HG03575 (cell line): ENCODE measurements at regions not wholly inside any gene's neighbourhood (a gene's known extent, or its start where the extent isn't known, plus 50 kb on each side); places are given as distances from the start of the nearest gene placed in this dataset.
"Not testable (repeated sequence)": the region's sequence is repeated elsewhere in the genome, so short reads cannot be mapped to it uniquely, and the experiment has no call there.

ENCODE experiments used
- ATAC-seq: cut with Tn5 transposase; IDR thresholded peaks from one replicate; pipeline ENCODE4 v1.9.1; 2021; ENCODE audit not compliant: unreplicated experiment, insufficient number of reproducible peaks, low FRiP score; ENCODE audit errors: extremely low read depth

DNA sequence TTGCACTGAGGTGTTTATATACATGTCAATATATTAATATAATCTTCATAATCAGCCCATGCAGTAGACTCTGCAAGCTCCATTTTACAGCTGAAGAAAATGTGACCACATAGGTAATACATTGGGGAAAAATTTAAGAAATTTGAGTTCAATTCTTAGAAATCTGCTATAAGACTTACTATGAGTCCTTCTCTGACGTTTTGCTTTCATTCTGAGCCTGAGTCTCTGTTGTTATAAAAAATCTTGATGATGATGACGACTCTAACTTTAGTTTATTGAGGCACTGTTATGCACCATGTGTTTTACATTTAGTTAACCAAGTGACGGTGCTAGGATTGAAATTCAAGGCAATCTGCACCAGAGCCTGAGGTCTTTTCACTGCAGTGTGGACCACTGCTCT is 370.3 kb upstream of the PPP1R2C start:
- ATAC-seq: no peak

DNA sequence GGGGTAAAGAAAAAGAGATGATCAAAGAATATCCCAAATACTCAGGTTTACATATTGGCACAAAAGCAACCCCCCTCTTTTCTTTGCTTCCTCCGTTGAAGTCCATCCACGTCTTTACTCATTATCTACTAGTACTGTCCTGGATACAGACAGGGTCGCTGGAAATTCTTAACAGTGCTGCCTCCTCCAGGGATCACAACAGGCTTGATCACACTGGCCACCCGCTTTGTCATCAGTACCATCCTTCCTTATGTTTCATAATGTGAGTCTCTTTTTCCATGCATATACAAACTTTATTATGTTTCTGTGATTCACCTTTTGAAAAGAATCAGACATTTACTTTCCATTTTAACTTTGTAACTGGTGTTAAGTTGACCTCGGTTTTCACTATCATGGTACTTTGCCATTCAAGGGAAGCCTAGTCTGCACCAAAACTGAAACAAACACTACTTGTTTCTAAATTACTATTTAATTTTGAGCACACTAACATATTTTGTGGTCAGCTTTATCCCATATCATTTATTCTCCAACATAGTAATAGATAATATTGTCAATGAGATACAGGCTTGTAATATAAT is 387.5 kb upstream of the PPP1R2C start:
- ATAC-seq: no peak

DNA sequence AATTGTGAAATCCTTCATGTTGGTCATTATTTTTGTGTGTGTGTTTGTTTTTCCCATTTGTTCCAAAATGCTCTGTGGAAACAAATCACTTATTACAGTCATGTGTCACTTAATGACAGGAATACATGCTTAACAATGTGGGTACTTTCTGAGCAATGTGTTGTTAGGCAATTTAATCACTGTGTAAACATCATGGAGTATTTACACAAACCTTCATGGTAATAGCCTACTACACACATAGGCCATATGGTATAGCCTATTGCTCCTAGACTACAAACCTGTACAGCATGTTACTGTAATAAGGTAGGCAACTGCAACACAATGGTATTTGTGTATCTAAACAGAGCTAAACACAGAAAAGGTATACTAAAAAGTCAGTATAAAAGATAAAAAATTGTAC is 388.9 kb upstream of the PPP1R2C start:
- ATAC-seq: no peak

DNA sequence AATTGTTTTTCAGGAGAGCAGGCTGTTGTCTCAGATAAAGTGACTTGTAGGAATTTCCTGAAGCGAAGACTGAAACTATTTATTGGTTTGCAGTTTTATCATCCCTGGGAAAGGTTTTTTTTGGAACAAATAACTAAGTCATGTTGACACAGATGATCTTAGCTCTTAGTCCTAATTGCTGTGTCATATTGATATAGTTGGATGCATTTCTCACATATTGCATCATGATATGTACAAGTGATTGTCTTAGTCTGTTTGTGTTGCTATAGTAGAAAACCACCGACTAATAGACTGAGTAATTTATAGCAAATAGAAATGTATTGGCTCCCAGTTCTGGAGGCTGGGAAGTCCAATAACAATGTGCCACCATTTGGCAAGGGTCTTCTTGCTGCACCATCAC is 397.5 kb upstream of the PPP1R2C start:
- ATAC-seq: no peak

GRCh38 chrX:43176686-43177085 is 398.7 kb upstream of the PPP1R2C start:
- ATAC-seq: no peak

DNA sequence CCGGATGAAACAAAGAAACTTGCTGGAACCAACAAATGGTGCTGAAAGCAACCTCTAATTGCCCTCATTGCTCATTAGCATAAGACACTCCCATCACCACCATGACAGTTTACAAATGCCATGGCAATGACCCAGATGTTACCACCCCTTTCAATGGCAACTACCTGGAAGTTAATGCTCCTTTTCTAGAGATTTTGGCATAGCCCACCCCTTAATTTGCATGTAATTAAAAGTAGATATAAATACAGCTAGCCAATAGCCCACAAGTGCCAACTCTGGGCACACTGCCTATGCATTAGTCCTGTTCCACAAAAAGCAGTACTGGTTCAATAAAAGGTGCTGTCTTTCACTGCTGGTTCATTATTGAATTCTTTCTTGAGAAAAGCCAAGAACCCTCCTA is 410.3 kb upstream of the PPP1R2C start:
- ATAC-seq: no peak

DNA sequence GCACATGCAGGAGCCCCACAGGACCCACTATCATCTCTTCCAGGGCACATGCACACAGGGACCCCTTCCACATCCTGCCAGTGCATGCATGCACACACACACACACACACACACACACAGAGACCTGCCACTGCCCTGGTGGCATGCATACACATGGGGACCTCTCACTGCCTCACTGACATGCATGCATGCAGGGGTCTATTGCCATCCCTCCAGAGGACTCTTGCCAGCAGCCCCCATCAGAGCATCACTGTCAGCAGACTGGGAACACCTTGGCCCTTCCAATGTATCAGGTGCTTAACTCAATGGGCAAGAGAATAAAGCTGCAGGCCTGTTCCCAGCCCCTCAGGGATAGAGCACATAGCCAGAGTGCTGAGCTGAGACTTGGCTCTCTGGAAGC is 433.6 kb upstream of the PPP1R2C start:
- no peak for ATAC-seq

GRCh38 chrX:43218198-43218597 is 437.9 kb upstream of the MAOA start:
- no peak for ATAC-seq

DNA sequence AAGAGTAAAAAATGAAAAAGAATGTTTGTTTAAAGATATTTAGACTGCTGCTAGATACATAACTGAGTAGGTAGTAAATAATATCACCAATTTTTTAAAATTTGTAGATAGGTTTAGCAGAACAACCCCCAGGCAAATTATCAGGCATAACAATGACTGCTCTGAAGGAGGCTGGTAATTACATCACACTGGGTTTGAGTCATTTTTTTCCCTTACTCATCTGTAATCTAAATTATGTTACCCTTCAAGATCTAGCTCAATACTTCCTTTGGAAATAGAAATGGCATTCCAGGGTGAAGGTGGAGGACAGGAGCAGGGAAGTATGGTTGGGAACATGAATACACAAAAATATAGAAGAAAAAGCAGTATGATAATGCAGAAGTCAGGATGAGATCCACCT is 431.6 kb upstream of the MAOA start:
- ATAC-seq: no peak

DNA sequence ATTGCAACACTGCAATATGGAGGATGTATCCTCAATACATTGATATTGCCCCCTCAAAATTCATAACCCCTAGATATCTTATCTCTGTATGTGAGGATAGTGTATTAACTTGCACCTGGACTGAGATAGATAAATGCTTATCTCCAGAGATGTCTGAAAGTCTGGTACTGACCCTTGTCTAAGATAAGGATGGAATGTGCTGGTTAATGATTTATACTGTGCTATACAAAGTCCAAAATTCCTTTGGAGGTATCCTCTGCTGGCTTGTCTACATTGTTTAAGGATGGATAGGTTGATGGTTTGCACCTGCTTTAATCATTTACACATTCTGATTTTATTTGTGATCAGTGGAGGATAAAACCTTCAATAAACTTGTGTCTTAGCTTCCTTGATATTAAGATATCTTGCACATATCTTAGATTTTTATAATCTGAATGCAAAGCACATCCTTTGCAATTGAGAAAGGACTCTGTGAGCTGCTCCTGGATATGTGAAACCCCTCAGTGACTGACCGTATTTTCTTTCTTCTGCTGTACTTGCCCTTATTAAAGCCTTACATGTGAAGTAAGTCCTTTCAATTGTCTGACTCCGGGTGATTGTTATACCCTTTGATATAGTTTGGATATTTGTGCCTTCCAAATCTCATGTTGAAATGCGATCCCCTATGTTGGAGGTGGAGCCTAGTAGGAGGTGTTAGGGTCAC is 430.3 kb upstream of the MAOA start:
- ATAC-seq: no peak

GRCh38 chrX:43238461-43238945 is 417.6 kb upstream of the MAOA start:
- ATAC-seq: no peak

DNA sequence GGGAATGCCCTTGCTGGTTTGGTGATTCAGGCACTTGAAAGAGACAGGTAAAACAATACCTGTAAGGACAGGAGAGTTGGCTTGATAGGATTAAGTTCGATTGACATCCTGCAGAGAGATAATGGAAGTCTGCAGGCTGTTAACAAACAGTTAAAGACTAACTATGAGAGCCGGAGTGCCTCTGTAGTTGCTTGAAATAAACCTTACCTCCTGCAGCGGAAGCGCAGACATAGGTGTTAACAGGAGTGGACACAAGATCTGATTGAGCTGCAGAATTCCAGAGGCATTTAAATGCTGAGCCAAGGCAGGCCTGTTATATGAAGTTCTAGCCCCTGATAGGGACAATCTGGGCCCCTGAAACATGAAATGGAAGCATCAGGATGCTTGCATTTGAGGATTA is 416.7 kb upstream of the MAOA start:
- no peak for ATAC-seq

- no peak for ATAC-seq
Observed at GRCh38 chrX:43255596-43255995, 400.5 kb upstream of the MAOA start.

- no peak for ATAC-seq
Observed at GRCh38 chrX:43266487-43266886, 389.6 kb upstream of the MAOA start.

GRCh38 chrX:43267652-43268051 is 388.4 kb upstream of the MAOA start:
- no peak for ATAC-seq

GRCh38 chrX:43269201-43269600 is 386.9 kb upstream of the MAOA start:
- no peak for ATAC-seq

- no peak for ATAC-seq
Observed at GRCh38 chrX:43277879-43278278, 378.2 kb upstream of the MAOA start.

- ATAC-seq: no peak
Observed at GRCh38 chrX:43278440-43278839, 377.7 kb upstream of the MAOA start.

- no peak for ATAC-seq
Observed at GRCh38 chrX:43279341-43279808, 376.7 kb upstream of the MAOA start.

GRCh38 chrX:43283187-43283586 is 372.9 kb upstream of the MAOA start:
- ATAC-seq: no peak

- not testable (repeated sequence) for ATAC-seq
Observed at GRCh38 chrX:43311625-43312024, 344.5 kb upstream of the MAOA start.
